Ishikawa (cell line): ENCODE measurements at regions not wholly inside any gene's neighbourhood (a gene's known extent, or its start where the extent isn't known, plus 50 kb on each side); places are given as distances from the start of the nearest gene placed in this dataset.

Source experiments
- CREB1 ChIP-seq: IDR thresholded peaks from 2 replicates; pipeline ENCODE4 v1.6.1; 2012; ENCODE audit warnings: low read depth
- FOXM1 ChIP-seq: IDR thresholded peaks from 2 replicates; pipeline ENCODE4 v1.6.1; 2012; ENCODE audit warnings: low read depth, borderline replicate concordance
- TAF1 ChIP-seq: IDR thresholded peaks from 2 replicates; pipeline ENCODE4 v1.6.1; 2012; ENCODE audit warnings: low read depth, mild to moderate bottlenecking
- YY1 ChIP-seq: IDR thresholded peaks from 2 replicates; pipeline ENCODE4 v1.6.1; 2012; ENCODE audit warnings: low read depth
- ZBTB7A ChIP-seq: IDR thresholded peaks from 2 replicates; pipeline ENCODE4 v1.6.1; 2012; ENCODE audit warnings: low read depth
- TF ChIP-seq, protein P1 (sequence below): IDR thresholded peaks from 2 replicates; pipeline ENCODE4 v1.6.1; 2012

DNA sequence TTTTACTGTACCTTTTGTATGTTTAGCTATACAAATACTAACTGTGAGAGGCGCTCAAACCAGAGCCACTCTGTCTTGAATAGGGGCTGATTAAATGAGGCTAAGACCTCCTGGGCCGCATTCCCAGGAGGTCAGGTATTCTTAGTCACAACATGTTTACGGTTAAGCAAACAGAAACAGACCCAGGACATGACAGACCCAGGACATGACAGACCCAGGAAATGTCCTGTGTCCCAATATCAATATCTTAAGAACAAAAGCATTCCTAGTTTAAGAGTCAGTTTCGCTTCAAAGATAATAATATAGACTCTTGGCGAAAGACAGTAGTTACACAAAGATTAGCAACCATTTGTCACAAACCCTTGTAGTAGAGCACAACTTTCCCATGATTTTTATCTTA, 304.5 kb downstream of the CCSER2 start:
- TF ChIP-seq, protein P1, sequence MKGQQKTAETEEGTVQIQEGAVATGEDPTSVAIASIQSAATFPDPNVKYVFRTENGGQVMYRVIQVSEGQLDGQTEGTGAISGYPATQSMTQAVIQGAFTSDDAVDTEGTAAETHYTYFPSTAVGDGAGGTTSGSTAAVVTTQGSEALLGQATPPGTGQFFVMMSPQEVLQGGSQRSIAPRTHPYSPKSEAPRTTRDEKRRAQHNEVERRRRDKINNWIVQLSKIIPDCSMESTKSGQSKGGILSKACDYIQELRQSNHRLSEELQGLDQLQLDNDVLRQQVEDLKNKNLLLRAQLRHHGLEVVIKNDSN: no peak
- TF ChIP-seq TAF1 (no peak), FOXM1 (no peak), ZBTB7A (no peak), CREB1 (no peak), YY1 (no peak)
